ENCODE measurements at regions not wholly inside any gene's neighbourhood (a gene's known extent, or its start where the extent isn't known, plus 50 kb on each side); places are given as distances from the start of the nearest gene placed in this dataset.

GRCh38 chr6:168192901-168193815, 114.1 kb upstream of the FRMD1 start:
- no peaks in the 10 kb centered on the region for H3K9me3 Mint-ChIP-seq
- Histone ChIP-seq H3K27me3 (ENCODE audit: control insufficient read depth, insufficient read depth, low read length, poor library complexity, severe bottlenecking) (no peaks in the 10 kb centered on the region), H3K9me3 (ENCODE audit: control insufficient read depth, low read length) (no peaks in the 10 kb centered on the region), H3K36me3 (ENCODE audit: control insufficient read depth, insufficient read depth, low read length) (no peaks in the 10 kb centered on the region), H3K9ac (ENCODE audit: extremely low read depth, low read length, poor library complexity, severe bottlenecking) (no peak overlapping the region), H3K4me1 (ENCODE audit: control insufficient read depth, insufficient read depth, low read length) (no peaks in the 10 kb centered on the region), H3K27ac (ENCODE audit: low read depth, low read length) (no peak overlapping the region), H3K4me3 (ENCODE audit: low read length) (no peak overlapping the region)
- TF ChIP-seq CTCF (conservative IDR thresholded peaks at IDR 0.05): no peak
- 93 to 94% methylated on average over 32 to 47 of the region's 47 CpGs for WGBS, 2 experiments (ENCODE audit: insufficient coverage in 1 of 2, insufficient read length in 1 of 2)
- H3K4me3 Mint-ChIP-seq: no peak overlapping the region
- no peaks in the 10 kb centered on the region for H3K36me3 Mint-ChIP-seq (ENCODE audit: low read depth)
- peaks cover 11% of the 10 kb centered on the region for H3K27me3 Mint-ChIP-seq (ENCODE audit: insufficient read depth)
- DNase-seq: peak; percentile 41
- H3K4me1 Mint-ChIP-seq: peaks cover 8% of the 10 kb centered on the region
- H3K27ac Mint-ChIP-seq: no peak overlapping the region

GRCh38 chr6:168192195-168192900, 113.3 kb upstream of the FRMD1 start:
- no peak overlapping the region for H3K9ac ChIP-seq (ENCODE audit: extremely low read depth, low read length, poor library complexity, severe bottlenecking)
- Mint-ChIP-seq H3K27me3 (ENCODE audit: insufficient read depth) (peaks cover 11% of the 10 kb centered on the region), H3K9me3 (no peaks in the 10 kb centered on the region), H3K4me1 (peaks cover 8% of the 10 kb centered on the region), H3K27ac (no peak overlapping the region), H3K36me3 (ENCODE audit: low read depth) (no peaks in the 10 kb centered on the region), H3K4me3 (no peak overlapping the region)
- no peaks in the 10 kb centered on the region for H3K9me3 ChIP-seq (ENCODE audit: control insufficient read depth, low read length)
- H3K4me3 ChIP-seq (ENCODE audit: low read length): no peak overlapping the region
- no peak for TF ChIP-seq CTCF (conservative IDR thresholded peaks at IDR 0.05)
- no peaks in the 10 kb centered on the region for H3K36me3 ChIP-seq (ENCODE audit: control insufficient read depth, insufficient read depth, low read length)
- no peaks in the 10 kb centered on the region for H3K27me3 ChIP-seq (ENCODE audit: control insufficient read depth, insufficient read depth, low read length, poor library complexity, severe bottlenecking)
- WGBS, 2 experiments (ENCODE audit: insufficient coverage in 1 of 2, insufficient read length in 1 of 2): 85% methylated on average over 14 to 16 of the region's 16 CpGs
- no peak overlapping the region for H3K27ac ChIP-seq (ENCODE audit: low read depth, low read length)
- peak; percentile 39 for DNase-seq
- no peaks in the 10 kb centered on the region for H3K4me1 ChIP-seq (ENCODE audit: control insufficient read depth, insufficient read depth, low read length)

- Histone ChIP-seq H3K27ac (ENCODE audit: low read depth, low read length) (no peak overlapping the region), H3K36me3 (ENCODE audit: control insufficient read depth, insufficient read depth, low read length) (no peaks in the 10 kb centered on the region), H3K27me3 (ENCODE audit: control insufficient read depth, insufficient read depth, low read length, poor library complexity, severe bottlenecking) (no peaks in the 10 kb centered on the region), H3K9ac (ENCODE audit: extremely low read depth, low read length, poor library complexity, severe bottlenecking) (no peak overlapping the region), H3K4me3 (ENCODE audit: low read length) (no peak overlapping the region), H3K4me1 (ENCODE audit: control insufficient read depth, insufficient read depth, low read length) (no peaks in the 10 kb centered on the region), H3K9me3 (ENCODE audit: control insufficient read depth, low read length) (no peaks in the 10 kb centered on the region)
- peaks cover 11% of the 10 kb centered on the region for H3K27me3 Mint-ChIP-seq (ENCODE audit: insufficient read depth)
- H3K4me3 Mint-ChIP-seq: no peak overlapping the region
- no peak for TF ChIP-seq CTCF (conservative IDR thresholded peaks at IDR 0.05)
- H3K36me3 Mint-ChIP-seq (ENCODE audit: low read depth): peaks cover 4% of the 10 kb centered on the region
- H3K27ac Mint-ChIP-seq: no peak overlapping the region
- peaks cover 14% of the 10 kb centered on the region for H3K9me3 Mint-ChIP-seq
- peaks cover 8% of the 10 kb centered on the region for H3K4me1 Mint-ChIP-seq
- WGBS, 2 experiments (ENCODE audit: insufficient coverage in 1 of 2, insufficient read length in 1 of 2): 93% methylated on average over 19 to 22 of the region's 22 CpGs
- peak; percentile 23 for DNase-seq
Measured at GRCh38 chr6:168190646-168191443, 111.8 kb upstream of the FRMD1 start.

Data from endodermal cell (in vitro differentiated cells).